PC-3 (cell line): ENCODE measurements at regions not wholly inside any gene's neighbourhood (a gene's known extent, or its start where the extent isn't known, plus 50 kb on each side); places are given as distances from the start of the nearest gene placed in this dataset.
A peak's percentile ranks its signal among the peaks of the same experiment; 100 is the strongest.

Source experiments
- ATAC-seq: fragments of 200-7000 bp; cut with Tn5 transposase; 2 replicates; pipeline ENCODE4 v1.9.1; 2020; ENCODE audit warnings: mild to moderate bottlenecking, moderate library complexity
- BruUV-seq: library from RNA; stranded (reverse); fragments of 400-500 nt; replicated peaks from 2 replicates; lab custom pipeline; 2021; lab: Mats Ljungman, UMichigan
- CTCF ChIA-PET: fragments of 300-600 bp; sonication (Branson Sonifier 250); formaldehyde crosslinking; loops from one replicate; lab custom pipeline; 2022; ENCODE audit warnings: antibody characterized with exemption; lab: Charles Lee
- POLR2A ChIA-PET: fragments of 300-600 bp; sonication (Branson Sonifier 250); formaldehyde crosslinking; loops from one replicate; lab custom pipeline; 2022; ENCODE audit warnings: antibody characterized with exemption; ENCODE audit not compliant: unreplicated experiment; lab: Charles Lee
- DNase-seq: peaks from one replicate; pipeline ENCODE4 v3.0.0-alpha.2; 2015
- H2AFZ ChIP-seq: fragments of 300-600 bp; sonication (generic); 2 replicates; pipeline ENCODE4 v1.6.0; 2016; ENCODE audit warnings: antibody characterized with exemption, low read length
- H3F3A ChIP-seq: fragments of 300-600 bp; sonication (generic); one replicate; pipeline ENCODE4 v1.6.0; 2017; ENCODE audit warnings: antibody characterized with exemption, low read length, control low read depth, mild to moderate bottlenecking; ENCODE audit not compliant: unreplicated experiment
- H3K27ac ChIP-seq: fragments of 300-600 bp; sonication (generic); 2 replicates; pipeline ENCODE4 v1.5.1; 2016; ENCODE audit warnings: mild to moderate bottlenecking, low read length
- H3K27me3 ChIP-seq: fragments of 300-600 bp; sonication (generic); 2 replicates; pipeline ENCODE4 v1.6.1; 2016; ENCODE audit warnings: low read length, mixed read lengths
- H3K36me3 ChIP-seq: fragments of 300-600 bp; sonication (generic); 2 replicates; pipeline ENCODE4 v1.6.1; 2016; ENCODE audit warnings: low read depth, mixed run types, low read length, mixed read lengths
- H3K4me1 ChIP-seq: fragments of 300-600 bp; sonication (generic); 2 replicates; pipeline ENCODE4 v1.5.1; 2016; ENCODE audit warnings: low read length; ENCODE audit not compliant: insufficient read depth
- H3K4me2 ChIP-seq: fragments of 300-600 bp; sonication (generic); 2 replicates; pipeline ENCODE4 v1.6.0; 2016; ENCODE audit warnings: low read length
- H3K4me3 ChIP-seq: fragments of 300-600 bp; sonication (generic); 2 replicates; pipeline ENCODE4 v1.5.1; 2016; ENCODE audit warnings: mild to moderate bottlenecking, low read length, mixed read lengths
- H3K79me2 ChIP-seq: fragments of 300-600 bp; sonication (generic); 2 replicates; pipeline ENCODE4 v1.6.1; 2017; ENCODE audit warnings: low read length, mixed read lengths
- H3K9ac ChIP-seq: fragments of 300-600 bp; sonication (generic); 2 replicates; pipeline ENCODE4 v1.6.0; 2016; ENCODE audit warnings: mild to moderate bottlenecking, low read length
- H3K9me2 ChIP-seq: fragments of 300-600 bp; sonication (generic); replicated peaks from 2 replicates; pipeline ENCODE4 v1.6.1; 2016; ENCODE audit warnings: mixed run types, low read length, mixed read lengths
- H3K9me3 ChIP-seq: fragments of 300-600 bp; sonication (generic); 2 replicates; pipeline ENCODE4 v1.6.1; 2016; ENCODE audit warnings: low read length, mixed read lengths
- H4K20me1 ChIP-seq: fragments of 300-600 bp; sonication (generic); 2 replicates; pipeline ENCODE4 v1.6.1; 2016; ENCODE audit warnings: low read length, mixed read lengths
- EZH2 ChIP-seq: fragments of 300-600 bp; sonication (generic); IDR thresholded peaks from one replicate; pipeline ENCODE4 v1.6.1; 2017; ENCODE audit warnings: antibody characterized with exemption, mild to moderate bottlenecking, low read length; ENCODE audit not compliant: unreplicated experiment
- EZH2phosphoT487 ChIP-seq: fragments of 300-600 bp; sonication (generic); IDR thresholded peaks from 2 replicates; pipeline ENCODE4 v1.6.1; 2018; ENCODE audit warnings: mild to moderate bottlenecking, antibody characterized with exemption, low read length, borderline replicate concordance
- intact Hi-C: fragments of 100-400 bp; cut with micrococcal nuclease; formaldehyde crosslinking; loops from 2 replicates; pipeline ENCODE4 v1.9.0; 2023
- TF ChIP-seq, protein P1 (sequence below): fragments of 300-600 bp; sonication (generic); conservative IDR thresholded peaks from 2 replicates; pipeline ENCODE4 v1.5.1; 2017; ENCODE audit warnings: antibody characterized with exemption, low read depth, mild to moderate bottlenecking, low read length

- ATAC-seq (no peak), DNase-seq (no peak)
- H2AFZ ChIP-seq: no peak overlapping the region
- H3K9me2 ChIP-seq: no peaks in the 10 kb centered on the region
- no peak overlapping the region for H3K4me2 ChIP-seq
- H3K9me3 ChIP-seq: no peaks in the 10 kb centered on the region
- BruUV-seq: no TSS peak
- CTCF ChIA-PET: no interaction called here
- intact Hi-C loops: no loop called here
- H4K20me1 ChIP-seq: no peaks in the 10 kb centered on the region
- H3K27ac ChIP-seq: no peak overlapping the region
- H3K36me3 ChIP-seq: no peaks in the 10 kb centered on the region
- no peaks in the 10 kb centered on the region for H3K27me3 ChIP-seq
- H3F3A ChIP-seq: no peaks in the 10 kb centered on the region
- TF ChIP-seq, protein P1, sequence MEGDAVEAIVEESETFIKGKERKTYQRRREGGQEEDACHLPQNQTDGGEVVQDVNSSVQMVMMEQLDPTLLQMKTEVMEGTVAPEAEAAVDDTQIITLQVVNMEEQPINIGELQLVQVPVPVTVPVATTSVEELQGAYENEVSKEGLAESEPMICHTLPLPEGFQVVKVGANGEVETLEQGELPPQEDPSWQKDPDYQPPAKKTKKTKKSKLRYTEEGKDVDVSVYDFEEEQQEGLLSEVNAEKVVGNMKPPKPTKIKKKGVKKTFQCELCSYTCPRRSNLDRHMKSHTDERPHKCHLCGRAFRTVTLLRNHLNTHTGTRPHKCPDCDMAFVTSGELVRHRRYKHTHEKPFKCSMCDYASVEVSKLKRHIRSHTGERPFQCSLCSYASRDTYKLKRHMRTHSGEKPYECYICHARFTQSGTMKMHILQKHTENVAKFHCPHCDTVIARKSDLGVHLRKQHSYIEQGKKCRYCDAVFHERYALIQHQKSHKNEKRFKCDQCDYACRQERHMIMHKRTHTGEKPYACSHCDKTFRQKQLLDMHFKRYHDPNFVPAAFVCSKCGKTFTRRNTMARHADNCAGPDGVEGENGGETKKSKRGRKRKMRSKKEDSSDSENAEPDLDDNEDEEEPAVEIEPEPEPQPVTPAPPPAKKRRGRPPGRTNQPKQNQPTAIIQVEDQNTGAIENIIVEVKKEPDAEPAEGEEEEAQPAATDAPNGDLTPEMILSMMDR: no peak
- TF ChIP-seq EZH2phosphoT487 (no peak), EZH2 (no peak)
- H3K4me1 ChIP-seq: no peaks in the 10 kb centered on the region
- H3K79me2 ChIP-seq: no peaks in the 10 kb centered on the region
- no peak overlapping the region for H3K4me3 ChIP-seq
- H3K9ac ChIP-seq: no peak overlapping the region
- POLR2A ChIA-PET: no interaction called here
Observed at GRCh38 chr4:173450281-173450680, 51.4 kb upstream of the SCRG1 start.

- Histone ChIP-seq H3K36me3 (no peaks in the 10 kb centered on the region), H3K9ac (no peak overlapping the region), H3K27ac (no peak overlapping the region), H2AFZ (no peak overlapping the region), H3K27me3 (no peaks in the 10 kb centered on the region), H4K20me1 (no peaks in the 10 kb centered on the region), H3K4me2 (no peak overlapping the region), H3F3A (no peaks in the 10 kb centered on the region), H3K9me3 (no peaks in the 10 kb centered on the region), H3K9me2 (no peaks in the 10 kb centered on the region), H3K4me3 (no peak overlapping the region), H3K4me1 (no peaks in the 10 kb centered on the region), H3K79me2 (no peaks in the 10 kb centered on the region)
- ATAC-seq (no peak), DNase-seq (no peak)
- POLR2A ChIA-PET: no interaction called here
- intact Hi-C loops: no loop called here
- BruUV-seq: no TSS peak
- TF ChIP-seq EZH2phosphoT487: no peak
- CTCF ChIA-PET: no interaction called here
Observed at GRCh38 chr4:173449380-173449717, 50.4 kb upstream of the SCRG1 start.

- CTCF ChIA-PET: no interaction called here
- no peaks in the 10 kb centered on the region for H3F3A ChIP-seq
- H3K4me3 ChIP-seq: no peak overlapping the region
- no peaks in the 10 kb centered on the region for H3K27me3 ChIP-seq
- no peaks in the 10 kb centered on the region for H3K4me1 ChIP-seq
- POLR2A ChIA-PET: no interaction called here
- no peak for DNase-seq
- BruUV-seq: no TSS peak
- no peak overlapping the region for H3K4me2 ChIP-seq
- no peak for TF ChIP-seq EZH2phosphoT487
- TF ChIP-seq, protein P1: no peak
- TF ChIP-seq EZH2: no peak
- H4K20me1 ChIP-seq: no peaks in the 10 kb centered on the region
- H3K9me3 ChIP-seq: no peaks in the 10 kb centered on the region
- no peak overlapping the region for H2AFZ ChIP-seq
- H3K79me2 ChIP-seq: no peaks in the 10 kb centered on the region
- peak; percentile 38; the same call in 1 of the 2 replicates for ATAC-seq
- intact Hi-C loops: no loop called here
- no peaks in the 10 kb centered on the region for H3K9me2 ChIP-seq
- no peak overlapping the region for H3K9ac ChIP-seq
- no peak overlapping the region for H3K27ac ChIP-seq
- H3K36me3 ChIP-seq: no peaks in the 10 kb centered on the region
Observed at GRCh38 chr4:173448608-173449379, 49.9 kb upstream of the SCRG1 start.
